ENCODE measurements at regions not wholly inside any gene's neighbourhood (a gene's known extent, or its start where the extent isn't known, plus 50 kb on each side); places are given as distances from the start of the nearest gene placed in this dataset.

DNA sequence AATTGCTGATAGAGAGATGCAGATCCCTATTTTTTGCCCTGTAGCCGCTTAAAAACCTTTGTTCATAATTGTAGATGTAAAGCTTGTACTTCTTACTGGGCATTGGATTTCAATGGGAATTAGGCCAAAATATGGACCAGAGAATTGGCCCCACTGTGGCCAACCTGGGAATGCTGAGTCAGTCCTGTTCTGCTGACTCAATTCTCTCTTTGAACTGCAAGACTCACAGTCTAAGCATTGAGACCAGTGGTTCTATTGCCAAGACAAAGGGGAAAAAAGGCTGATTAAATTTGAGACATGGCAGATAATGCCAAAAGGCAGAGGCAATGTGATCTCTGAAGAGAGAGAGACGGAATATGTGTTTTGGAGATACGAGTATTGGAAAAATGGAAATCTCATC lies 72.5 kb upstream of the UBL3 start:
- no peak for FAIRE-seq

GRCh38 chr13:29922281-29922821 lies 71.9 kb upstream of the UBL3 start:
- FAIRE-seq, result no peak

DNA sequence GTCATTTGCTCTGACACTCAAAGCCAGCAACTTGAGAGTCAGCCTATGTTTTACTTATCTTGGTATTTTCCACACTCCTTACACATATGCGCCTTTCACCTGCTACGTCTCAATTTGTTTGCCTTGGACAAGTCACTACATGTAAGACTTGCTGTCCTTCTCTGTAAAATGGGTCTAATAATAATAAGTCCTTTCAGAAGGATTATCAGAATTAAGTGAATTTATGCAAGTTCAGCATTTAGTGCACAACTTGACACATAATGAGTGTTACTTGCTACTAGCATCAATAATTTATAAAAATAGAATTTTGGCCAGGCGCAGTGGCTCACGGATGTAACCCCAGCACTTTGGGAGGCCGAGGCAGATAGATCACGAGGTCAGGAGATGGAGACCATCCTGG lies 71.1 kb upstream of the UBL3 start:
- no peak for FAIRE-seq

DNA sequence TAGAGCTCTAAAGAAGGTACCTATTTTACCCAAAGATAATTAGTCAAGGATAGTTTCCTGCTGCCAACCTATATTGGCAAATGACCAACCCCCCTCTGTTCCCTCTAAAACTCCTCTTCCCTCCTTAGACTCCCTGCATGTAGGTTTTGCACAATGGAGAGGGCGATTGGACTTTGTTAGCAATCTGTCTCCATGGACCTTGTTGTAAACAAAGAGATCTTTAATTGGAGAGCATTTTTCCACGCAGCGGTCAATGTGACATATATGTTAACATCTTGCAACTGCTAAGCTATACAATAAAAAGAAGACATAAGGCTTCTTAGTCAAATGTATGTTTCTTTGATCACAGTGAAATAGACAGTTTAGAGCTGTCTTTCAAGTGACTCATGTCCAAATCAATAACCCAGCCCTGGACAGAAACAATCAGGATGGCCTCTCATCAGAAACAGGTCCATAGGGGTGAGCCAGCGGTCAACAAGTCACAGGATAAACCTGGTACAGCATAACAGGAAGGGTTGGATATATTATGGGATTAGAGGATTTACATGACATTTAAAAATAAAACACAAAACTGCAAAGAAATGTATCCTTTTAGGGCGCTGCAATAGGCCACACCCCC lies 69.7 kb upstream of the UBL3 start:
- FAIRE-seq, result no peak

DNA sequence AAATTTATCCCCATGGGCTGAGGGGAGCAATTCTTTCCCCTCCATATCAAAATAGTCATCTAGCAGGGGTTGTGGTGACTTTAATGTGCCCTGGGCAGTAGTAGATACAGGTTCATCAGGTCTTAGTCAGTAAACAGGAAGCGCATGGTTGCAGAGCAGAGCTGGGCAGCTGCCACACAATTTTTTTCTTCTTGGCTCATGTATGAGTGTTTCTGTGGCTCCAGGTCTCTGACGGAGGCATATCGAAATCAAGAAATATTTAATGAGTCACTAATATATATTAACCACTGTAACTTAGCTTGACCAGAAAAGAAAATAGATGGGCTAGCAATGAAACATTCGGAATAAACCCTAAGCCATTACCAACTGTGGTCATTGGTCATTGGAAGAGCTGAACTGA lies 68.4 kb upstream of the UBL3 start:
- no peak for FAIRE-seq

- no peak for FAIRE-seq
These were observed 67.2 kb upstream of the UBL3 start for GRCh38 chr13:29917650-29918049.

GRCh38 chr13:29914581-29914980 lies 64.2 kb upstream of the UBL3 start:
- no peak for FAIRE-seq

GRCh38 chr13:29911781-29912418 lies 61.5 kb upstream of the UBL3 start:
- no peak for FAIRE-seq

DNA sequence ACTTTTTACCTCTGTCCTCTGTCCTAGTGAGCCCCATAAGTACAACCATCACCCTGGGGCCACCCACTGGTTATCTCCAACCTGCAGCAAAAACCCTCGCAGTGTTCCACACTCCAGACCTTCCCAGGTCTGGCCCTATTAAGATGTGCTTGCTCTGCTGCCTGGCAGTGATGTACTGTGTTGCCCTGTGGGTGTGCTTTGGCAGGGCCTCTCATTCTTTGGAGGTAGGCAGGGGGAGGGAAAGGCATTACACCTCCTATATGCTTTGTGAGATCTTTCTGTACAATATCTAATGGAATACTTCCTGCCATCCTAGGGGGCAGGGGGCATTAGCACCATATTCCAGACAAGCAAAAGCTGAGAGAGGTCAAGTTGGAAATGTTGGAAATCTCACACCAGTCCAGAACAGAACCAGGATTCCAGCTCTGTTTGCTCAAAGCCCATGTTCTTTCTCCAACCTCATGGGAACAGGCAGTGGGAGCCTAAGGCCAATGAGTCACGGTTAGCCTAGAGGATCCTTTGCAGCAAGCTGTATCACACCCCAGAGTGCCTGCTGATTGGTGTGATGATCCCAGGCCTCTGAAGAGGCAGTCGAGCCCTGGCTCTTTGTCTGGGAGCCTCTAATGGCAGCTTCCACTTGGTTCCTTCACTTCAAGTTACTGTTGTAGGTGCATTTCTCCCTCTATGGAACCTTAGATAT lies 59.7 kb upstream of the UBL3 start:
- FAIRE-seq, result no peak

GRCh38 chr13:29909081-29909730 lies 58.8 kb upstream of the UBL3 start:
- no peak for FAIRE-seq

DNA sequence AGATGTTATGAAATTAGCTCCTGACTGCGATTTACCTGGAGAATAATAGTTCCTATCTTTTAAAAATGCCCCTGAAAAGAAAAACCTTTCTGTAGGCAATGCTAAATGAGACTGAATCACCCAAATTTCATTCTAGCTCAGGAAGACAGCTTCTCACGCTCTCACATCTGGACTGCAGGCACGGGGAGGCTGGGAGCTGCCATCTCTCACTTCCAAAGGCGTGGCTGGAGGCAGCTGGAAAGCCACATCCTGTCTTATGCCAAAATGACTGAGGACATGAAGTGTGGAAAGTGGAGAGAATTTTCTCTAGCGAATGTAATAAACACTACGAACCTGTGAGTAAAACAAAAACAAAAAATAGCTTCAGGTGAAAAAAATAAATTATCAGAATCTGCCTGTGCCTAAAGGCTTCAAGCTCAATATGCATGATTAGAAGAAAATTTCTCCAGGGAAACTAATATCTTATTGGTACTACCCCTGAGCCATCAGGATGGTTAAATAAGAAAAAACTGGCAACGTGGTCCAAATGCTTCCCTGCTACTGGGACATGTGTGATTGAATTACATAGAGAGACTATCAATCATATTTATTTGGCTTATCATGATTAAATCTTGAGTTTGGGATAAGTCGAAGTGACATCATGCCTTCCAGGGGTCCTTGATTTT lies 58.1 kb upstream of the UBL3 start:
- FAIRE-seq, result no peak

DNA sequence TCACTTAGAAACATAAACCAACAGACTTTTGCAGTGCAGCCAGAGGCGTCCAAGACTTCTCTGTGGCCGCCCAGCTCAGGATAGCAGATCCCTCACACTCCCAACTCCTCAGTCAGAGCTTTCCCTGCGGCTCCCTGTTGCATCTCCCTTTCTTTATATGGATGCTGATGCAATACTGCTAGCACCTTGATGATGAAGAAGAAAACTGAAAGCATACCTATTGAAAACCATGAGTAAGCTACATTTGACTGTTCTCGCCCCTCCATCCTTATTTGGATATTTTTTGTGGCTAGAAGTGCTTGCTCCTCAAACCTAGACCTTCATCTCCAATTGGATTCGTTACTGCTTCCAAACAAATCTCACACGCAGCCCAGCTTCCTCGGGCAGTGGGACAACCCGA lies 57.3 kb upstream of the UBL3 start:
- FAIRE-seq, result no peak

DNA sequence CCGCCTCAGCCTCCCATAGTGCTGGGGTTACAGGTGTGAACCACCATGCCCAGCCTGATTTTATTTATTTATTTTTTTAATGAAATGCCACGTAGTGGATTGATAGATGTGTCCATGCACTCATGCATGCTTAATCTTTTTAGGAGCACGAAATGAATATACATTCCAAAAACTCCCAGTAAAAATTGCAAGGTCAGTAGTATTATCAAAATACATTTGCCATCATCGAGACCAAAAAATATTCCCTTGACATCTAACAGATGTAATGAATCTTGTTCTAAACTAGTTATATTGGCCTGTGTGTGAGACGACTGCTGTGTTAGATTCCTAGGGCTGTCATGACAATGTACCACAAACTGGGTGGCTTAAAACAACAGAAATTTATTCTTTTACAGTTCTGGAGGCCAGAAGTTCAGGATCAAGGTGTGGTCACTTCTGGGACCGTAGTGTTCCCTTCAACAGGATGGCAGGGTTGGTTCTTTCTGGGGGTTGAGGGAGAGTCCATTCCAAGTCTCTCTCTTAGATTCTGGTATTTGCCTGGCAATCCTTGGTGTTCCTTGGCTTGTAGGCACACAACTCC lies 56.1 kb upstream of the UBL3 start:
- FAIRE-seq, result no peak

GRCh38 chr13:29905845-29906244 lies 55.4 kb upstream of the UBL3 start:
- FAIRE-seq, result no peak

DNA sequence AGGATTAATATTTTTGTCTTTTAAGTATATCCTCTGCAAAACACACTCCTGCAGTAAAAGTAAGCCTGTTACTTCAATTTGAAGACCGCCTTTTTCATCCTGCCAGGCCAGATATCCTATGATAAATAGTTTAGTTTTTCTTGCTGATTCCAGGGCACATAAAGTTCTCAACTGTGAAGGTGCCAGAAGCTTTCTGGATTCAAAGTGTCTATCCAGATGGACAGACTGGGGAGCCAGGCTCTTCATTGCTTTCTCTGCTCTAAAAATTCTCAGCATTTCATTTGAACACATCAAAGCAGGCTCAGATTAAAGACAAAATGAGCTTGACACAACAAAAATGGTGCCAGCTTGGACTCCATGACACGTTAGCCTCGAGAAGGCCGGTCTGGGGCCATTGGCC lies 53.6 kb upstream of the UBL3 start:
- FAIRE-seq, result no peak

GRCh38 chr13:29903543-29903942 lies 53.1 kb upstream of the UBL3 start:
- no peak for FAIRE-seq

- no peak for FAIRE-seq
These were observed 52.4 kb upstream of the UBL3 start for GRCh38 chr13:29902632-29903305.

GRCh38 chr13:29901710-29902631 lies 51.6 kb upstream of the UBL3 start:
- no peak for FAIRE-seq

All from G401.6 (cell line).